ENCODE measurements at regions not wholly inside any gene's neighbourhood (a gene's known extent, or its start where the extent isn't known, plus 50 kb on each side); places are given as distances from the start of the nearest gene placed in this dataset.

GRCh38 chr7:13447637-13448036 is 541.8 kb downstream of the ETV1 start:
- H3K9me2 ChIP-seq (replicated peaks; ENCODE audit: control insufficient read depth, low read length): no peaks in the 10 kb centered on the region
- H3K9me3 ChIP-seq (ENCODE audit: control insufficient read depth, insufficient read depth, low read length): no peaks in the 10 kb centered on the region; the same call in 1 of the 2 replicates
- H3K27ac ChIP-seq (ENCODE audit: low read depth, low read length): no peak overlapping the region
- H3K36me3 ChIP-seq (ENCODE audit: control insufficient read depth, low read length): no peaks in the 10 kb centered on the region
- H3K4me1 ChIP-seq (ENCODE audit: control insufficient read depth, low read length): no peaks in the 10 kb centered on the region
- H3K79me2 ChIP-seq (ENCODE audit: control insufficient read depth, low read length): no peaks in the 10 kb centered on the region
- no peaks in the 10 kb centered on the region for H3F3A ChIP-seq (ENCODE audit: control insufficient read depth, insufficient read depth)
- no peaks in the 10 kb centered on the region for H4K20me1 ChIP-seq (ENCODE audit: control insufficient read depth, insufficient read depth, low read depth, low read length)
- TF ChIP-seq EZH2phosphoT487 (IDR thresholded peaks at IDR 0.05; ENCODE audit: borderline replicate concordance, low read length) (no peak), CTCF (IDR thresholded peaks at IDR 0.05; ENCODE audit: low read depth, low read length, poor library complexity, severe bottlenecking) (no peak)
- no peaks in the 10 kb centered on the region for H3K27me3 ChIP-seq (ENCODE audit: control insufficient read depth, low read length)
- no peak overlapping the region for H3K4me3 ChIP-seq (ENCODE audit: low read length)
- H3K4me2 ChIP-seq (ENCODE audit: low read length): no peak overlapping the region

- Histone ChIP-seq H3K4me3 (ENCODE audit: low read length) (no peak overlapping the region), H3K79me2 (ENCODE audit: control insufficient read depth, low read length) (no peaks in the 10 kb centered on the region), H4K20me1 (ENCODE audit: control insufficient read depth, insufficient read depth, low read depth, low read length) (no peaks in the 10 kb centered on the region), H3K9me2 (replicated peaks; ENCODE audit: control insufficient read depth, low read length) (no peaks in the 10 kb centered on the region), H3K27ac (ENCODE audit: low read depth, low read length) (no peak overlapping the region), H3K36me3 (ENCODE audit: control insufficient read depth, low read length) (no peaks in the 10 kb centered on the region), H3K4me2 (ENCODE audit: low read length) (no peak overlapping the region), H3K9me3 (ENCODE audit: control insufficient read depth, insufficient read depth, low read length) (no peaks in the 10 kb centered on the region; the same call in 1 of the 2 replicates), H3K27me3 (ENCODE audit: control insufficient read depth, low read length) (no peaks in the 10 kb centered on the region), H3K4me1 (ENCODE audit: control insufficient read depth, low read length) (no peaks in the 10 kb centered on the region), H3F3A (ENCODE audit: control insufficient read depth, insufficient read depth) (no peaks in the 10 kb centered on the region)
- TF ChIP-seq CTCF (IDR thresholded peaks at IDR 0.05; ENCODE audit: low read depth, low read length, poor library complexity, severe bottlenecking): no peak
- no peak for TF ChIP-seq EZH2phosphoT487 (IDR thresholded peaks at IDR 0.05; ENCODE audit: borderline replicate concordance, low read length)
Measured at GRCh38 chr7:13448243-13448642, 541.2 kb downstream of the ETV1 start.

- Histone ChIP-seq H3K4me1 (ENCODE audit: control insufficient read depth, low read length) (no peaks in the 10 kb centered on the region), H3K36me3 (ENCODE audit: control insufficient read depth, low read length) (no peaks in the 10 kb centered on the region), H3K4me3 (ENCODE audit: low read length) (no peak overlapping the region), H3K4me2 (ENCODE audit: low read length) (no peak overlapping the region), H3K9me2 (replicated peaks; ENCODE audit: control insufficient read depth, low read length) (no peaks in the 10 kb centered on the region), H3F3A (ENCODE audit: control insufficient read depth, insufficient read depth) (no peaks in the 10 kb centered on the region), H3K9me3 (ENCODE audit: control insufficient read depth, insufficient read depth, low read length) (no peaks in the 10 kb centered on the region; the same call in 1 of the 2 replicates), H4K20me1 (ENCODE audit: control insufficient read depth, insufficient read depth, low read depth, low read length) (no peaks in the 10 kb centered on the region), H3K27me3 (ENCODE audit: control insufficient read depth, low read length) (no peaks in the 10 kb centered on the region), H3K27ac (ENCODE audit: low read depth, low read length) (no peak overlapping the region), H3K79me2 (ENCODE audit: control insufficient read depth, low read length) (no peaks in the 10 kb centered on the region)
- TF ChIP-seq EZH2phosphoT487 (IDR thresholded peaks at IDR 0.05; ENCODE audit: borderline replicate concordance, low read length) (no peak), CTCF (IDR thresholded peaks at IDR 0.05; ENCODE audit: low read depth, low read length, poor library complexity, severe bottlenecking) (no peak)
Measured at GRCh38 chr7:13449460-13449859, 540.0 kb downstream of the ETV1 start.

Data from DOHH2 (cell line).